NCI-H1092 treated with DMSO at 0.1 percent for 48 hours (cell line): ENCODE measurements at regions not wholly inside any gene's neighbourhood (a gene's known extent, or its start where the extent isn't known, plus 50 kb on each side); places are given as distances from the start of the nearest gene placed in this dataset.

Source experiments
- DNase-seq: peaks from one replicate; lab custom pipeline; 2025; lab: John Stamatoyannopoulos, UW

- no peak for DNase-seq
Observed at GRCh38 chr18:55880617-55881016, 292.6 kb upstream of the TCF4 start.

GRCh38 chr18:55879331-55879730 lies 291.3 kb upstream of the TCF4 start:
- no peak for DNase-seq

GRCh38 chr18:55878224-55878623 lies 290.2 kb upstream of the TCF4 start:
- DNase-seq, result no peak

DNA sequence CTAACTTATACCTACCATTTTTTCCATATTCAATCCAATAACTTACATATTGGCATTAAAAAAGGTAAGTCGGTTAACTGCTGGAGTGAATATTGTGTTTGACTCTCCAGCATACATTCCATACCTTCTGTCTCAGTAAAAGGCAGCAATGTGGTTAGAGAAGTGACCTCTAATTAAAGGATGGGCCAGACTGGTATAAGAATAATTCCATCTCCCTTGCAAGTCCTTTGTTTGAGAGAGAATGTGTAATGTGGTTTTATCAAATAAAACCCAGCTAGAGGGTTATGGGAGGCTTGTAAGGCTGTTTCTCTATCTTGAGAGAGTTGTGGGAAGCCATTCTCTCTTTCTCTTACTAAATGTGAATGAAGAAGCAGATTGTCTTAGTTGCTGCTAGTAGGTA lies 289.3 kb upstream of the TCF4 start:
- no peak for DNase-seq

DNA sequence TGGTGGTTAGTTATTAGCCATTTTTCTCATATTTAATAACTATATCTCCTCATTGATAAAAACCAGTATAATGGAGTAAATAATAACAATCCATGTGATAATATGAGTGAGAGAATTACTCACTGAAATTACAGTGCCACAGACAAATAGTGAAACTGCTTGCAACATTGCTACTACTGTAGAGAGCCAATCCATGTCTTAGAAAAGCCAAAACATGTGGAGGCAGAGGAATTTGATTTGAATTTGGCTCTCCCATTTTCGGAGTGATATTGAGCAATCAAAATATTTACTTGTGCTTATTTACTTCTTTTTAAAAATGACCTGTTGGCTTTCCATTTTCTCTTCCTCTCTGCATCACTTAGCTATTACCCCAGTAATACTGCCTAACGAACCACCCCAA lies 288.3 kb upstream of the TCF4 start:
- no peak for DNase-seq

GRCh38 chr18:55875371-55875901 lies 287.4 kb upstream of the TCF4 start:
- DNase-seq, result no peak

GRCh38 chr18:55869556-55870501 lies 281.8 kb upstream of the TCF4 start:
- DNase-seq, result no peak

DNA sequence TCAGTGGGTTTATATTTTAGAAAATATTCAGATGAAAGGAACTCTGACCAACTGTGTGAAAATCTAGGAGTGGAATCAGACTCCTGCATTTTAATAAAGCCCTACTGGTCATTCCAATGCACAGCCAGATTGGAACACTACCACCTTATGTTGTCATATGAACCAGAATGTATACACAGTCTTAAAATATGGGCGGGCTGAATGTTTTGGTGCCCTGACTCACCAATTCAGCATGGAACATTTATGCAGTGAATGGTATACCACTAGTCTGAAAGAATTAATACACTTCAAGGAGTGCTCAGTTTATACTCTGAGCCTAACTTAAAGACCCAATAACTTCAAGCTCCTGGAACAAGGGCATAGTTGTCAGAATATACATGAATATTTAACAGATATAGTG lies 280.9 kb upstream of the TCF4 start:
- no peak for DNase-seq

- DNase-seq, result no peak
Observed at GRCh38 chr18:55866886-55867285, 278.9 kb upstream of the TCF4 start.

- no peak for DNase-seq
Observed at GRCh38 chr18:55866006-55866405, 278.0 kb upstream of the TCF4 start.

DNA sequence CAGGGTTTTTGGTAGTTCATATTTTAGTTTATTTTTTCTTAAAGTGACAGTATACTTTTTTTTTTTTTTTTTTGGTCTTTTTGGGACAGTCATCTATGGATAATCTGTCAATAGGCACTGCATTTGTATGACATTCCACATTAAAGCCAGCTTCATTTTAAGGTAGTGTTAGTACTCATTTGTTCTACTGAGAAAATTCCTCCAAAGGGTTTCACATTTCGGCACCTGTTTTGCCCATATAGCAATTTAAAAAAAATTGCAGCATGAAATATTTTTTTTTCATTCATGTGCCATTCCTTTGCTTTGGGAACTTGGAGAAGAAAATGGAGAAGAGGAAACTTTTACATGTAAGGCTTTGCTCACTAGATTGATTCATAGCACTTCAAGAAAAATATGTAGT lies 276.3 kb upstream of the TCF4 start:
- no peak for DNase-seq

GRCh38 chr18:55863876-55864275 lies 275.9 kb upstream of the TCF4 start:
- no peak for DNase-seq

GRCh38 chr18:55863391-55863706 lies 275.4 kb upstream of the TCF4 start:
- no peak for DNase-seq

DNA sequence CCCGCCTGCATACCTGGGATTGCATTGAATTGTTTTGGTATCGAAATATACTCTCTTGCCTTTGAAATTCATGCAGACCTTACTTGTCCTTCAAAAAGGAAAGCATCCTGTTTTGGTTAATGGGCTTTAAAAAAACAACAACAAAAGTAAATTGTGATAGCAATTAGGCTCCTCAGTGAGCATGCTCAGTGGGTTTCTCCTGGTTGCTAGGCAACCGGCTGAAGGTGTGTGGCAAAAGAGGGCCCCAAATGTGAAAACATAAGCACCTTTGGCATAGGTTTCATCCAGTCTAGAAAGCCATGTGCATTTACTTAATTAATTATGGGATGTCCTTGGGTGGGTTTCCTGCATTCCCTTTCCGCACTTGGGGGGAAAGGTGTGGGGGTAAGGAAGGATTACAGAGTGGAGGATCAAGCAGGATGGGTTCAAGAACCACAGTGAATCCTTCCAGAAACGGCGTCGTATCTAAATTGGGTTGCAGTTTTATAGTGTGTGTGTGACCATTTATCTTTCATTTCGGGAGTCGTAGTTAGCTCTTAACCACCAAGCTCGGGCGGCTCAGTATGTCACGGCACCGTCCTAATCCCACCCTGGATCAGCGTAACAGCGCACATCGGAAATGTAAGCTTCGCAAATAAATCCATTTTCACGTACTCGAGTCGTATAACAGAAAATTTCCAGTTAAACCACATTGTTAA lies 274.9 kb upstream of the TCF4 start:
- DNase-seq, result no peak

DNA sequence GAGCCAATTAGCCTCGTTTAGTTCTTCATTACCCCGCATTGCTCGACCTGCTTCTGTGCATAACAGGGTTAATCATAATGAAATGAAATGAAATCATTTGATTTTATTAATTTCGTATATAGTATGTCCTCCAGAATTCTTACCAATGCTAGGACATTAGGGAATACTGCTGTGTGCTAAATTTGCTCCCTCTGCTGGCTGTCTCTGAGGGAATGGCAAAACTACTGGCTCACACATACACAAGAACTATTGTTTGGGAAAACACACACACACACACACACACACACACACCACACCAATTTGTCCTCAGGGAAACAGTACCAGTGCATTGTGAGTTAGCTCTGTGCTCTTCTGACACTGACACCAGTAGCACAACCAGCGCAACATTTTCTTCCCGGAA lies 273.3 kb upstream of the TCF4 start:
- no peak for DNase-seq

DNA sequence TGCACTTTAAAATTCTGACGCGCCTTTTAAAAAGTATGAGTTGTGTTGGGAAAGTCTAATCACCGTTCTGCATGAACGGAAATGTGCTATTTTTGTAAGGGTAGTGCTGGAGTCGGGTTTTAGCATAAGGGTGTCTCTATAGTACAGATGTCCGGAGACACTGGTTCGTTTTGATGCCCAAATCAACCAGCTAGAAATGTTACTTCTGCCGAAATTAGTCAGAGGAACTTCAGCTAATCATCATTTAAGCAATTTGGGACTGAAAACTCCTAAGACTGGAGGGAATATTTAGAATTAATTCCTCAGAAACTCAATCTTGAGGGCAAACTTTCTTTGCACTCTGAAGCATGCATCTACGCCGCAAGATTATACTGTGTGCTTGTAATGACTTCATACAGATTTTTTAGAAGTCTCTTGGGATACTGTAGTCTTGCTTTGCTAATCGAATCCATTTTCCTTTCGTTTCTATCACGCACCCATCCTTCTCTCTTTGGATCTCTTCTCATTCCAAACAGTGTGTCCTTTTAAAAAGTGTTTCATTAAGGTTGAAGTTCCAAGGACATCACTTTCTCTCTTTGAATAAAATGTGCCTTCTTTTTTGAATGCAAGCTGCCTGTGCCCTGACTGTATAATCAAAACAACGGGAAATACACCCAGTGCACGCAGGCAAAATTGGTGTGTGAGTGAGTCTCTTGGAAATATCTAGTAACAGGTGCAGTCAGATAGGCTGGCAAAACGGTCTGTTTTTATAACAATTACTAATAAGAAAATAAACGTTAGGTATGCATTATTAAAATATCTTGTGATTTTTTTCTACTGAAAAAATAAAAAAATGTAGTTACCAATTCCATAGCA lies 270.9 kb upstream of the TCF4 start:
- DNase-seq, result no peak

DNA sequence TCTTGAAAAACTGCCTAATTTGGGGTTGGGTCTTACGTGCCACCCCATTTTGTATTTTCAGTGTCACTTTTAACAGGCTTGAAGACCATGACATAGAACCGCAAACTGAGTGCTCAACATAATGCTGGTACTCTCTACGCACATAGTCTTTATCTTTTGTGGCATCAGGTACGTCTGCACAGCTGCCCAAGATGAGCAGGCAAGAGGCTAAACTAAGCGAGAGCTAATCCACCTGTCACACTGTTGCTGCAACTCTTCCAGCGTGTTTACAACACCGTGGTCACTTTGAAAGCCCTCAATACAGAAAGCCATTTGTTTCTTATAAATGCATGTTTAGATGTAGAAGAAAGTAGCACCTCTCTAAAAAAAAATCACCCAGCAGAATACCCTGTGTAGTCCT lies 270.0 kb upstream of the TCF4 start:
- DNase-seq, result no peak

- DNase-seq, result no peak
Observed at GRCh38 chr18:55857409-55857808, 269.4 kb upstream of the TCF4 start.

GRCh38 chr18:55856679-55857078 lies 268.7 kb upstream of the TCF4 start:
- DNase-seq, result no peak

DNA sequence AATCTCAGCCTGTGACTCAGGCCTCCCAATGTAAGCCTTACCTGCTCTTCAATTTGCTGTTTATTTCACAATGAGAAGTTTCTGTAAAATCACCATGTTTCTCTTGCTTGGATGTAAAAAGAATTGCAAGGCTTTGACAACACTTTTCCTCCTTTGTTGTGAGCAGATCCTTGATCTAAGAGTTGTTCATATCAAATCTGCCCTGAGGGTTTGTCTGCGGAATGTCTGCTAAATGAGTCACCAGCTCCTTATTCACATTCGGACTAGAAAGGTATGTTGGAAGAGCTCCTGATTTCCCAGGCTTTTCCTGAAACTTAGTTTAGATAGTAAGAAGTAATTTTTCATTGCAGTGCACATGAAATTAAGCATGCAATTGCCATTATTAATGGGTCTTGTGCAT lies 268.2 kb upstream of the TCF4 start:
- no peak for DNase-seq

- no peak for DNase-seq
Observed at GRCh38 chr18:55853268-55853667, 265.3 kb upstream of the TCF4 start.

DNA sequence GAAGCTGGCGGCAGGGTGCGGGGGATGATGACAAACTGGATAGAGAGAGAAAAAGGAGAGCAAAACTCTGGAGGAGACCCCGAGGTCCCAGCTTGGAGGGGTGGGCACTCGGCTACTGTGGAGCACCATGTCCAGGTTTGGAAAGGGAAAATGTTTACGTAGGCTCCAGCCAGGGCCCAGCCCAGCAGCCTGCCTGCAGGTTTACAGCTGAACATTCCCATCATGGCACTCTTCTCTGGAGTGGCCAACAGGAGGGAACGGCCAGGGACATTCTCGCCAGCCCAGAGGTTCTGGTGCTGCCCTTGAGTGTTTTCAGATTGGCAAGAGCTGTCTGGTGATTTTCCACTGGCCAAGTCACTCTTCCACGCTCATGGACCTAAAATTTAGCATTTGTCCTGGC lies 262.9 kb upstream of the TCF4 start:
- no peak for DNase-seq
